ENCODE measurements at regions not wholly inside any gene's neighbourhood (a gene's known extent, or its start where the extent isn't known, plus 50 kb on each side); places are given as distances from the start of the nearest gene placed in this dataset.

- TF ChIP-seq, protein P1, sequence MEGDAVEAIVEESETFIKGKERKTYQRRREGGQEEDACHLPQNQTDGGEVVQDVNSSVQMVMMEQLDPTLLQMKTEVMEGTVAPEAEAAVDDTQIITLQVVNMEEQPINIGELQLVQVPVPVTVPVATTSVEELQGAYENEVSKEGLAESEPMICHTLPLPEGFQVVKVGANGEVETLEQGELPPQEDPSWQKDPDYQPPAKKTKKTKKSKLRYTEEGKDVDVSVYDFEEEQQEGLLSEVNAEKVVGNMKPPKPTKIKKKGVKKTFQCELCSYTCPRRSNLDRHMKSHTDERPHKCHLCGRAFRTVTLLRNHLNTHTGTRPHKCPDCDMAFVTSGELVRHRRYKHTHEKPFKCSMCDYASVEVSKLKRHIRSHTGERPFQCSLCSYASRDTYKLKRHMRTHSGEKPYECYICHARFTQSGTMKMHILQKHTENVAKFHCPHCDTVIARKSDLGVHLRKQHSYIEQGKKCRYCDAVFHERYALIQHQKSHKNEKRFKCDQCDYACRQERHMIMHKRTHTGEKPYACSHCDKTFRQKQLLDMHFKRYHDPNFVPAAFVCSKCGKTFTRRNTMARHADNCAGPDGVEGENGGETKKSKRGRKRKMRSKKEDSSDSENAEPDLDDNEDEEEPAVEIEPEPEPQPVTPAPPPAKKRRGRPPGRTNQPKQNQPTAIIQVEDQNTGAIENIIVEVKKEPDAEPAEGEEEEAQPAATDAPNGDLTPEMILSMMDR (IDR thresholded peaks at IDR 0.05), result no peak
- TF ChIP-seq POLR2A (IDR thresholded peaks at IDR 0.05), result no peak
Measured at GRCh38 chr3:78494851-78495250, 1272.9 kb downstream of the ROBO1 start.

Measured in adrenal gland (tissue), 5 donors.